ENCODE measurements at regions not wholly inside any gene's neighbourhood (a gene's known extent, or its start where the extent isn't known, plus 50 kb on each side); places are given as distances from the start of the nearest gene placed in this dataset.

DNA sequence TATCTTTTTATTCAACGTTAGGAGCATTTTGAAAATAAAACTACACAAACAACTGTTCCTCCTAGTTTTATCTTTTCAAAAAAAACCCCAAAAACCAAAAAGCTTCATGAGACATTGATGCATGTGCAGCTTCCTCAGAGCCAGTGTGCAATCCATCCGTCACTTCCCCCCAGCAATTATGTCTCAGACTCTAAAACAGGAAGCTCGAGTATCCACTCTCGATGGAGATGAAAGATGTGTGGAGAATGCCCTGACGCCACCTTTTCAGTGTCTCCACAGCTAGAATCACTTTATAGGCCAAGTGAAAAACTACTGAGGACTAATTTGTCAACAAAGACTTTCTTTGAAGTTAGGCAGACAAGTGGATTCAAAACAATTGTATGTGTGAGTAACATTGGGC lies 408.9 kb upstream of the SMARCA2 start:
- TF ChIP-seq, protein P1, sequence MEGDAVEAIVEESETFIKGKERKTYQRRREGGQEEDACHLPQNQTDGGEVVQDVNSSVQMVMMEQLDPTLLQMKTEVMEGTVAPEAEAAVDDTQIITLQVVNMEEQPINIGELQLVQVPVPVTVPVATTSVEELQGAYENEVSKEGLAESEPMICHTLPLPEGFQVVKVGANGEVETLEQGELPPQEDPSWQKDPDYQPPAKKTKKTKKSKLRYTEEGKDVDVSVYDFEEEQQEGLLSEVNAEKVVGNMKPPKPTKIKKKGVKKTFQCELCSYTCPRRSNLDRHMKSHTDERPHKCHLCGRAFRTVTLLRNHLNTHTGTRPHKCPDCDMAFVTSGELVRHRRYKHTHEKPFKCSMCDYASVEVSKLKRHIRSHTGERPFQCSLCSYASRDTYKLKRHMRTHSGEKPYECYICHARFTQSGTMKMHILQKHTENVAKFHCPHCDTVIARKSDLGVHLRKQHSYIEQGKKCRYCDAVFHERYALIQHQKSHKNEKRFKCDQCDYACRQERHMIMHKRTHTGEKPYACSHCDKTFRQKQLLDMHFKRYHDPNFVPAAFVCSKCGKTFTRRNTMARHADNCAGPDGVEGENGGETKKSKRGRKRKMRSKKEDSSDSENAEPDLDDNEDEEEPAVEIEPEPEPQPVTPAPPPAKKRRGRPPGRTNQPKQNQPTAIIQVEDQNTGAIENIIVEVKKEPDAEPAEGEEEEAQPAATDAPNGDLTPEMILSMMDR (IDR thresholded peaks at IDR 0.05), result no peak
- no peak for TF ChIP-seq POLR2A (IDR thresholded peaks at IDR 0.05)

All from Peyer's patch (tissue), 4 donors.